ENCODE measurements at regions not wholly inside any gene's neighbourhood (a gene's known extent, or its start where the extent isn't known, plus 50 kb on each side); places are given as distances from the start of the nearest gene placed in this dataset.

GRCh38 chr2:33735096-33735495, 136.0 kb upstream of the FAM98A start:
- no peaks in the 10 kb centered on the region for H3K36me3 Mint-ChIP-seq (ENCODE audit: low read depth)
- no peak overlapping the region for H3K4me3 Mint-ChIP-seq
- no peaks in the 10 kb centered on the region for H3K4me1 Mint-ChIP-seq
- no peak for DNase-seq
- no peak for ATAC-seq
- peaks cover 5% of the 10 kb centered on the region for H3K9me3 Mint-ChIP-seq
- no peaks in the 10 kb centered on the region for H3K27me3 Mint-ChIP-seq
- H3K27ac Mint-ChIP-seq, result no peak overlapping the region

DNA sequence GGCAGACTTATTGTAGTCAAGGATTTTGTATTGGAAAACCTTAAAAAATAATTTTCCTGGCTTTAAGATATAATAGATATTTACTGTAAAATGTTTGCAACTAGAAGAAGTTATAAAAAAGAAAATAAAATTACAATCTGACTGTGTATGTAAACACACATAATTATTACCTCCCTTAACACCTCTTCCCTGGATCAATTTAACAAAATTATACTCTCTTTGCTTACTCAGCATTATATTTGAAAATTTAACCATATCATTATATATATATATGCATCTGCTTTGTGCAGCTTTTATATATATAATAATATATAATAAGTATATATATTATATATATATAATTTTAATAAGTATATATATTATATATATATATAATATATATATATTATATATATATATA, 131.7 kb upstream of the FAM98A start:
- H3K36me3 Mint-ChIP-seq (ENCODE audit: low read depth), result no peaks in the 10 kb centered on the region

GRCh38 chr2:33730193-33730592, 131.1 kb upstream of the FAM98A start:
- no peak for DNase-seq
- H3K36me3 Mint-ChIP-seq (ENCODE audit: low read depth), result no peaks in the 10 kb centered on the region
- no peak overlapping the region for H3K27ac Mint-ChIP-seq
- peaks cover 5% of the 10 kb centered on the region for H3K9me3 Mint-ChIP-seq
- peaks cover 2% of the 10 kb centered on the region for H3K27me3 Mint-ChIP-seq
- no peaks in the 10 kb centered on the region for H3K4me1 Mint-ChIP-seq
- H3K4me3 Mint-ChIP-seq, result no peak overlapping the region
- no peak for ATAC-seq

More for the DNA sequence above, 131.7 kb upstream of the FAM98A start:
- Mint-ChIP-seq H3K4me3 (no peak overlapping the region), H3K27ac (no peak overlapping the region), H3K9me3 (peaks cover 5% of the 10 kb centered on the region), H3K27me3 (peaks cover 2% of the 10 kb centered on the region), H3K4me1 (no peaks in the 10 kb centered on the region)
- no peak for DNase-seq
- no peak for ATAC-seq

GRCh38 chr2:33729353-33729752, 130.3 kb upstream of the FAM98A start:
- H3K4me1 Mint-ChIP-seq, result no peaks in the 10 kb centered on the region
- H3K27ac Mint-ChIP-seq, result no peak overlapping the region
- H3K36me3 Mint-ChIP-seq (ENCODE audit: low read depth), result no peaks in the 10 kb centered on the region
- peaks cover 5% of the 10 kb centered on the region for H3K9me3 Mint-ChIP-seq
- peaks cover 2% of the 10 kb centered on the region for H3K27me3 Mint-ChIP-seq
- DNase-seq (no peak), ATAC-seq (no peak)
- no peak overlapping the region for H3K4me3 Mint-ChIP-seq

DNA sequence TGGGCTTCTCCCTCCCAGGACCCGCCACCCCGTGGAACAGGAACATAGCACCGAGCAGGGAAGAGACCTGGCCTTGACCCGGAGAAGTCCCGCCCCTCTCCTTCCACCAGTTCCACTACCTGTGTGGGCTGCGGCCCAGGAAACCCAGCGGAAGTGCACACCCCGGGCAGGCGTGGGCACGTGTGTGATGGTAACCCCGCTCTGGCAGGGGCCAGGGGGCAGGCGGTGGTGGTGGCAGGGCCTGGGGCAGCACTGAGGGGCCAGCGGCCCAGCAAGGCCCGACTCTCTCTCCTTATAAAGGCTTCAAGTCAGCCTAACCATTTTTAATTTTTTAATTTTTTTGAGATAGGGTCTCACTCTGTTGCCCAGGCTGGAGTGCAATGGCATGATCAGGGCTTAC, 129.0 kb upstream of the FAM98A start:
- no peak overlapping the region for H3K27ac Mint-ChIP-seq
- peaks cover 2% of the 10 kb centered on the region for H3K27me3 Mint-ChIP-seq
- peaks cover 5% of the 10 kb centered on the region for H3K9me3 Mint-ChIP-seq
- DNase-seq (no peak), ATAC-seq (no peak)
- H3K4me3 Mint-ChIP-seq, result no peak overlapping the region
- no peaks in the 10 kb centered on the region for H3K4me1 Mint-ChIP-seq
- H3K36me3 Mint-ChIP-seq (ENCODE audit: low read depth), result no peaks in the 10 kb centered on the region

DNA sequence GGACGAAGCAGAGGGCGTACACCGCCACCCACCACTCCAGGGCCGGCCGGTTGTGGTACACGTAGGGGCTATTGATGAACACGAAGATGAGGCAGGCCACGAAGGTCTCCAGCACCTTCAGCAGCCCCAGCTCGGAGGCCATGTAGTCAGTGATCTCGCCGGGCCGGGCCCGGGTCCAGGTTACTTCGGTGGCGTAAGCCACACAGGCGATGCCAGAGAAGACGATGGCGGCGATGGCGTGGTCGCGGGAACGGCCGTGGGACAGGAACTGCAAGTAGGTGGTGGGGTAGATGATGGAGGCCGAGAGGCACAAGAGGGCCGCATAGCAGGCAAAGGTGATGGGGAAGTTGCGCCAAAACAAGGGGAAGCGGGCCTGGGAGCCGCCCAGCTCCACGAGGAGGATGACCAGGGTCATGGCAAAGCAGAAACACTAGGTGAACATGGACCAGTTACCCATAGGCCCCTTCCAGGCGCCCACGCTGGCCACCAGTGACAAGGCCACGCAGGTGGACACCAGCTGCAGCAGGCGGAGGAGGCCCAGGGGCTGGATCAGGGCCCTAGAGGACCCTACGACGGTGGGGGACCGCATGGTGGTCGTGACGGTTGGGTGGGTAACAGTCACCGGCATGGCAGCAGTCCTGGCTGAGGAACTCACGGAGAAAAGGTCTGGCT, 128.4 kb upstream of the FAM98A start:
- Mint-ChIP-seq H3K27me3 (peaks cover 3% of the 10 kb centered on the region), H3K27ac (no peak overlapping the region), H3K4me1 (no peaks in the 10 kb centered on the region), H3K36me3 (ENCODE audit: low read depth) (no peaks in the 10 kb centered on the region), H3K4me3 (no peak overlapping the region), H3K9me3 (no peaks in the 10 kb centered on the region)
- ATAC-seq (no peak), DNase-seq (no peak)

DNA sequence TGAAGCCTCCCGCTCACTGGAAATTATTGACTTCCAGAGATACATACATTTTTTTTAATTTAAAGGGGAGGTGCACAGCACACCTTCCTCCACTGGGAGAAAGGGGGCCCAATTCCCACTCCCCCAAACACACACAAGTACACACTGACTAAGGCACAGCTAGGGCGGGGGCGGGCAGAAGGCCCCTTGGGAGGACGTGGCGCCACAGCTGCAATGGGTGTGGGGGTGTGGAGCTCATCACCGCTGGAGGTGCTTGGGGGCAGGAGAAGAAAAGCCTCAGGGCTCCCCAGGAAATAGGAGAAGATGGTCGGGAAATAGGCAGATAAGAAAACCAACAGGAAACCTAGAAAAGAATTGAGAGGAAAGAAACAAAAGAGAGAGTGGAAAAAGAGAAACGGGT, 127.3 kb upstream of the FAM98A start:
- Mint-ChIP-seq H3K27ac (no peak overlapping the region), H3K9me3 (no peaks in the 10 kb centered on the region), H3K4me3 (no peak overlapping the region), H3K27me3 (peaks cover 4% of the 10 kb centered on the region), H3K4me1 (no peaks in the 10 kb centered on the region), H3K36me3 (ENCODE audit: low read depth) (no peaks in the 10 kb centered on the region)
- ATAC-seq (no peak), DNase-seq (no peak)

- no peaks in the 10 kb centered on the region for H3K36me3 Mint-ChIP-seq (ENCODE audit: low read depth)
- H3K27ac Mint-ChIP-seq, result no peak overlapping the region
- no peaks in the 10 kb centered on the region for H3K4me1 Mint-ChIP-seq
- no peak for DNase-seq
- H3K4me3 Mint-ChIP-seq, result no peak overlapping the region
- no peaks in the 10 kb centered on the region for H3K9me3 Mint-ChIP-seq
- no peak for ATAC-seq
- peaks cover 7% of the 10 kb centered on the region for H3K27me3 Mint-ChIP-seq
These were observed 124.2 kb upstream of the FAM98A start for GRCh38 chr2:33723329-33723728.

DNA sequence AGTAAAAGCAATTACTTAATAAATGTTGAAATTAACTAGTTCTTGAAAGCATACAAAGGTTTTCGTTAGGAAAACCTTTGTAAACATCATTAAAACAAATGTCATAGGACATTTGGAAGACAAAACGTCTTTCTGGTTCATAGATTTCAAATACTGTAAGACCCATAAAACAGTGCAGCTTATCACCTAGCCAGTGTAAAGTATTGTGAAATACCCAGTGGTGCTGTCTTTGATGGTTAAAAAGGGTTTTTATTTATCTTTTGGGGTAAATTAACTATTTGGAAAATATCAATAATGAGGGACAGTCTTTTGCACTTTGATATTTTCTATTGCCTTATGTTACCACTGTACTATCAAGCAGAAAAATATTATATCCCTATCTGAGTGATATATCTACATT, 120.0 kb upstream of the FAM98A start:
- H3K4me3 Mint-ChIP-seq, result no peak overlapping the region
- no peaks in the 10 kb centered on the region for H3K36me3 Mint-ChIP-seq (ENCODE audit: low read depth)
- H3K4me1 Mint-ChIP-seq, result no peaks in the 10 kb centered on the region
- no peak overlapping the region for H3K27ac Mint-ChIP-seq
- DNase-seq (no peak), ATAC-seq (no peak)
- peaks cover 9% of the 10 kb centered on the region for H3K27me3 Mint-ChIP-seq
- no peaks in the 10 kb centered on the region for H3K9me3 Mint-ChIP-seq

DNA sequence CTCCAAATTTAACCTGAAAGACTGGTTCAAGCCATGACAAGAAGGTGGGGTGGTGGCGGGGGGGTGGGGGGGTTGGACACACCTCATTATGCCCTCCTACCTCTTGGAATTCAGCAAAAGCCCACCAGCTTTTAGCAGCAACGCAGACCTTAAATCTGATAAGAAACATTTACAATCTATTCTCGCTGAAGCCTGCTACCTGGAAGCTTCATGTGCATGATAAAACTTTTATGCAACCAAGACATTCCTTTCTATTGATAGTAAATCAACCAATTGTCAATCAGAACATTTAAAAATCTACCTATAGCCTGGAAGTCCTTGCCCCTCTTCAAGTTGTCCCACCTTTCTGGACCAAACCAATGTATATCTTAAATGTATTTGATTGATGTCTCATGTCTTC, 113.6 kb upstream of the FAM98A start:
- no peak for DNase-seq
- ATAC-seq, result no peak
- H3K4me3 Mint-ChIP-seq, result no peak overlapping the region
- peaks cover 4% of the 10 kb centered on the region for H3K27me3 Mint-ChIP-seq
- no peaks in the 10 kb centered on the region for H3K9me3 Mint-ChIP-seq
- H3K27ac Mint-ChIP-seq, result no peak overlapping the region
- H3K4me1 Mint-ChIP-seq, result no peaks in the 10 kb centered on the region
- H3K36me3 Mint-ChIP-seq (ENCODE audit: low read depth), result no peaks in the 10 kb centered on the region

DNA sequence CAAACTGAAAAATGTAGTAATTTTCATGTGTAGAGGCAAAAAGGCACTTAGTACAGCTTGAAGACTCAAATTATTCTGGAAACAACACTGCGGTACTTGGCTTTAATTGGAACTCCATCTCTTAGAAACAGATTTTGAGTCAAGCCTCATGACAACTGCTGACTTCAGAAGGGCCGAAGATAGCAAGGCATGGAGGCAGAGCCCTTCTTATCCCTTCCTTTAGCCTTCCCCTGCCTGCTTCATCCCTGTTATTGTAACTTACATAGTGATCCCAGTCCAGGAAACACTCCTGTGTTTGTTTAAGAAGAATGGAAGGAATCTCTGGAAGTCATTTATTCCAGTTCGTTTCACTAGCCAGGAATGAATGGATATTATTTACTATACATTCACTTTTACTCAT, 110.9 kb upstream of the FAM98A start:
- H3K27ac Mint-ChIP-seq, result no peak overlapping the region
- DNase-seq, result no peak
- no peaks in the 10 kb centered on the region for H3K27me3 Mint-ChIP-seq
- H3K4me3 Mint-ChIP-seq, result no peak overlapping the region
- H3K4me1 Mint-ChIP-seq, result no peaks in the 10 kb centered on the region
- no peak for ATAC-seq
- H3K36me3 Mint-ChIP-seq (ENCODE audit: low read depth), result no peaks in the 10 kb centered on the region
- H3K9me3 Mint-ChIP-seq, result no peaks in the 10 kb centered on the region

GRCh38 chr2:33707312-33707711, 108.2 kb upstream of the FAM98A start:
- Mint-ChIP-seq H3K36me3 (ENCODE audit: low read depth) (no peaks in the 10 kb centered on the region), H3K4me1 (no peaks in the 10 kb centered on the region), H3K4me3 (no peak overlapping the region), H3K27me3 (no peaks in the 10 kb centered on the region), H3K27ac (no peak overlapping the region), H3K9me3 (no peaks in the 10 kb centered on the region)
- DNase-seq (no peak), ATAC-seq (no peak)

- Mint-ChIP-seq H3K27me3 (no peaks in the 10 kb centered on the region), H3K9me3 (no peaks in the 10 kb centered on the region), H3K36me3 (ENCODE audit: low read depth) (no peaks in the 10 kb centered on the region), H3K4me3 (no peak overlapping the region), H3K4me1 (no peaks in the 10 kb centered on the region), H3K27ac (no peak overlapping the region)
- no peak for DNase-seq
- ATAC-seq, result no peak
These were observed 107.3 kb upstream of the FAM98A start for GRCh38 chr2:33706410-33706809.

DNA sequence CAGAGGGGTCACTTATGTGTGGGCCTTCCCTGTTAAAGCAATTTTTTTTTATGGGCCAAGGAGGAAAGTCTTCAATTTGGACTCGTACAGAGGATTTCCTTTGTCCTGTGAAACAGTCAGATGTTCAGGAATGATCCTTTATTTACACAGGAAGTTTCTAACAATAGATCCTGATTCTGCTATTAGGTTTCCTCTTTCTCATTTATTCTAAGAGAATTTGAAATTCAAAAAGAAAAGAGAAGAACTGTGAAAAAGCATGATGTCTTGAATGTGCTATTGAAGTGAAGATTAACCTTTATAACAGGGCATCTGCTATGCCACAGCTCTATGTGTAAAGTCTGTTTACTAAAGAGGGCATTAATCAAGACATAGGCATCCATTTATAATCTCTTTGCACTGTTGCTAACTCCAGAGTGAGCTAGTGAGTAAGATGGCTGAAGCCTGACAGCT, 105.3 kb upstream of the FAM98A start:
- H3K9me3 Mint-ChIP-seq, result no peaks in the 10 kb centered on the region
- no peak overlapping the region for H3K27ac Mint-ChIP-seq
- no peaks in the 10 kb centered on the region for H3K4me1 Mint-ChIP-seq
- H3K27me3 Mint-ChIP-seq, result no peaks in the 10 kb centered on the region
- ATAC-seq (no peak), DNase-seq (no peak)
- H3K4me3 Mint-ChIP-seq, result no peak overlapping the region
- no peaks in the 10 kb centered on the region for H3K36me3 Mint-ChIP-seq (ENCODE audit: low read depth)

DNA sequence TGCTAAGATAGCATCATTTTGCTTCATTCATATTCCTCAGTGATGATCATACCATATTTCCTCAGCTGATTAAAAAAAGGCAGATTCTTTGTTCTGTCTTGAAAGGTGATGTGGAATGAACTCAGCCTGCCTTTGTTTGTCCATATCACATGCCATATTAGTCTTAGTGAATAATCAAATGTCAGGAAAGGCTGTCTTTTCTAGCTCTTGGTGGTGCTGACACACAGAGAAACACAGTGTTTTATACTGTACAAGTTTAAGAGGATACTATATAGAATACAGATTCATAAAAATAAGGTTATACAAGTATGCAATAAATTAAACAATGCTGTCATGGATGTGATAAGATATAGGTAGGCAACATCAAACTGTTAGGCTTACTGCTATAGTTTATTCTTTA, 97.1 kb upstream of the FAM98A start:
- H3K36me3 Mint-ChIP-seq (ENCODE audit: low read depth), result peaks cover 5% of the 10 kb centered on the region
- DNase-seq (no peak), ATAC-seq (no peak)
- H3K4me1 Mint-ChIP-seq, result no peaks in the 10 kb centered on the region
- H3K9me3 Mint-ChIP-seq, result peaks cover 21% of the 10 kb centered on the region
- no peak overlapping the region for H3K4me3 Mint-ChIP-seq
- H3K27me3 Mint-ChIP-seq, result peaks cover 14% of the 10 kb centered on the region
- no peak overlapping the region for H3K27ac Mint-ChIP-seq

DNA sequence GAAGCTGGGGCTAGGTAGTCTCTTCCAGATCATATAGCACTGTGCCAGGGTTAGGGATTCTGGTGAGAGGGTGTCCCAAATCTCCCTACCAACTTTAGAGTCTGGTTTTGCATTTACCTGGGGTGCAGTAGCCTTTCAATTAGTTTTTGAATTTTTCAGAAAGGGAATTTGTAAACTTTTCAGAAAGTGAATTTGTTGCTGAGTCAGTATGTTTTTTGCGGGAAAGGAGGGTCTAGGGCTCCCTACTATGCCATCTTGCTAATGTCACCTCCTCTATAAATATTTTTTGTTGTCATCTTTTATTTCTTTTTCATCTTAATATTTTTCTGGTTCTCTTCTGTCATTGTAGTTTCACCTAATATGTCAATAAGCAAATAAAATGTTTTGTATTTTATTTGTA, 95.8 kb upstream of the FAM98A start:
- no peak overlapping the region for H3K27ac Mint-ChIP-seq
- peaks cover 14% of the 10 kb centered on the region for H3K27me3 Mint-ChIP-seq
- peaks cover 25% of the 10 kb centered on the region for H3K9me3 Mint-ChIP-seq
- no peak for ATAC-seq
- no peak for DNase-seq
- H3K4me1 Mint-ChIP-seq, result no peaks in the 10 kb centered on the region
- H3K36me3 Mint-ChIP-seq (ENCODE audit: low read depth), result peaks cover 8% of the 10 kb centered on the region
- no peak overlapping the region for H3K4me3 Mint-ChIP-seq
